ENCODE measurements at regions not wholly inside any gene's neighbourhood (a gene's known extent, or its start where the extent isn't known, plus 50 kb on each side); places are given as distances from the start of the nearest gene placed in this dataset.

DNA sequence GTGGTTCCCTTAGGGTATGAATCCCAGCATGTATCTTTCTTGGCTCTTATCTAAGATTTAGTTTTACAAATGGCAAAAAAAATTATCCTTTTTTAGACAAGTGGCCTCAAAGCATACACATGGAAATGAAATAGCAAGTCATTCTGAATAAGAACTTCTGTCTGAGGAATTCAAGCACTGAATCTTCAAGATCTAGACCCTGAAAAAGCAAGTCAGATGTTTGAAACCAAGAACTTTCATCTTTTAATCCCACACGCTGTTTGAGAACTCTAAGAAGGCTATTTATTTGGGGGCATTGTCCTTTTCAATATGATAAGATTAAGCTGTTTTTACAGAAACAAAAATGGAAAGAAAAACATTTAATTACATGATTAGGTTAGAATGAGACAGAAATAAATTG, 549.2 kb upstream of the CYLC2 start:
- no peak for TF ChIP-seq ZNF431 (CRISPR knock-in tag; IDR thresholded peaks at IDR 0.05; ENCODE audit: borderline replicate concordance, low read depth)
- TF ChIP-seq SETDB1 (CRISPR knock-in tag; IDR thresholded peaks at IDR 0.05; ENCODE audit: borderline replicate concordance), result no peak
- no peak for TF ChIP-seq POLR2A (IDR thresholded peaks at IDR 0.05; ENCODE audit: insufficient read depth in 1 of 2, low read depth in 2 of 2, low read length in 2 of 2)
- TF ChIP-seq RFX5 (IDR thresholded peaks at IDR 0.05; ENCODE audit: low read depth, low read length), result no peak
- no peak for TF ChIP-seq FOXA3 (CRISPR knock-in tag; IDR thresholded peaks at IDR 0.05)
- no peak for TF ChIP-seq ZZZ3 (CRISPR knock-in tag; IDR thresholded peaks at IDR 0.05; ENCODE audit: borderline replicate concordance)
- TF ChIP-seq, protein P1, sequence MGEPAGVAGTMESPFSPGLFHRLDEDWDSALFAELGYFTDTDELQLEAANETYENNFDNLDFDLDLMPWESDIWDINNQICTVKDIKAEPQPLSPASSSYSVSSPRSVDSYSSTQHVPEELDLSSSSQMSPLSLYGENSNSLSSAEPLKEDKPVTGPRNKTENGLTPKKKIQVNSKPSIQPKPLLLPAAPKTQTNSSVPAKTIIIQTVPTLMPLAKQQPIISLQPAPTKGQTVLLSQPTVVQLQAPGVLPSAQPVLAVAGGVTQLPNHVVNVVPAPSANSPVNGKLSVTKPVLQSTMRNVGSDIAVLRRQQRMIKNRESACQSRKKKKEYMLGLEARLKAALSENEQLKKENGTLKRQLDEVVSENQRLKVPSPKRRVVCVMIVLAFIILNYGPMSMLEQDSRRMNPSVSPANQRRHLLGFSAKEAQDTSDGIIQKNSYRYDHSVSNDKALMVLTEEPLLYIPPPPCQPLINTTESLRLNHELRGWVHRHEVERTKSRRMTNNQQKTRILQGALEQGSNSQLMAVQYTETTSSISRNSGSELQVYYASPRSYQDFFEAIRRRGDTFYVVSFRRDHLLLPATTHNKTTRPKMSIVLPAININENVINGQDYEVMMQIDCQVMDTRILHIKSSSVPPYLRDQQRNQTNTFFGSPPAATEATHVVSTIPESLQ (CRISPR knock-in tag; conservative IDR thresholded peaks at IDR 0.05), result no peak
- TF ChIP-seq, protein P2, sequence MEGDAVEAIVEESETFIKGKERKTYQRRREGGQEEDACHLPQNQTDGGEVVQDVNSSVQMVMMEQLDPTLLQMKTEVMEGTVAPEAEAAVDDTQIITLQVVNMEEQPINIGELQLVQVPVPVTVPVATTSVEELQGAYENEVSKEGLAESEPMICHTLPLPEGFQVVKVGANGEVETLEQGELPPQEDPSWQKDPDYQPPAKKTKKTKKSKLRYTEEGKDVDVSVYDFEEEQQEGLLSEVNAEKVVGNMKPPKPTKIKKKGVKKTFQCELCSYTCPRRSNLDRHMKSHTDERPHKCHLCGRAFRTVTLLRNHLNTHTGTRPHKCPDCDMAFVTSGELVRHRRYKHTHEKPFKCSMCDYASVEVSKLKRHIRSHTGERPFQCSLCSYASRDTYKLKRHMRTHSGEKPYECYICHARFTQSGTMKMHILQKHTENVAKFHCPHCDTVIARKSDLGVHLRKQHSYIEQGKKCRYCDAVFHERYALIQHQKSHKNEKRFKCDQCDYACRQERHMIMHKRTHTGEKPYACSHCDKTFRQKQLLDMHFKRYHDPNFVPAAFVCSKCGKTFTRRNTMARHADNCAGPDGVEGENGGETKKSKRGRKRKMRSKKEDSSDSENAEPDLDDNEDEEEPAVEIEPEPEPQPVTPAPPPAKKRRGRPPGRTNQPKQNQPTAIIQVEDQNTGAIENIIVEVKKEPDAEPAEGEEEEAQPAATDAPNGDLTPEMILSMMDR (CRISPR knock-in tag; IDR thresholded peaks at IDR 0.05), result no peak
- TF ChIP-seq, protein P3, sequence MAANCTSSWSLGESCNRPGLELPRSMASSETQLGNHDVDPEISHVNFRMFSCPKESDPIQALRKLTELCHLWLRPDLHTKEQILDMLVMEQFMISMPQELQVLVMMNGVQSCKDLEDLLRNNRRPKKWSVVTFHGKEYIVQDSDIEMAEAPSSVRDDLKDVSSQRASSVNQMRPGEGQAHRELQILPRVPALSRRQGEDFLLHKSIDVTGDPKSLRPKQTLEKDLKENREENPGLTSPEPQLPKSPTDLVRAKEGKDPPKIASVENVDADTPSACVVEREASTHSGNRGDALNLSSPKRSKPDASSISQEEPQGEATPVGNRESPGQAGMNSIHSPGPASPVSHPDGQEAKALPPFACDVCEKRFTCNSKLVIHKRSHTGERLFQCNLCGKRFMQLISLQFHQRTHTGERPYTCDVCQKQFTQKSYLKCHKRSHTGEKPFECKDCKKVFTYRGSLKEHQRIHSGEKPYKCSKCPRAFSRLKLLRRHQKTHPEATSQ (CRISPR knock-in tag; IDR thresholded peaks at IDR 0.05; ENCODE audit: borderline replicate concordance), result no peak
- no peak for TF ChIP-seq ZFP36 (IDR thresholded peaks at IDR 0.05; ENCODE audit: borderline replicate concordance, low read depth, low read length, partially characterized antibody)
- no peak for TF ChIP-seq BRD4 (CRISPR knock-in tag; IDR thresholded peaks at IDR 0.05)
- no peak for TF ChIP-seq GTF3A (CRISPR knock-in tag; conservative IDR thresholded peaks at IDR 0.05)

All from HepG2 (cell line).